GM12891 (cell line): ENCODE measurements at regions not wholly inside any gene's neighbourhood (a gene's known extent, or its start where the extent isn't known, plus 50 kb on each side); places are given as distances from the start of the nearest gene placed in this dataset.

Source experiments
- PAX5 ChIP-seq: IDR thresholded peaks from 2 replicates; pipeline ENCODE4 v1.6.1; 2011; ENCODE audit warnings: low read length, moderate library complexity, mild to moderate bottlenecking; ENCODE audit not compliant: insufficient read depth, severe bottlenecking
- POLR2A ChIP-seq: IDR thresholded peaks from 2 replicates; pipeline ENCODE4 v1.6.1; 2011; ENCODE audit warnings: low read depth, low read length, control low read depth
- POU2F2 ChIP-seq: IDR thresholded peaks from 2 replicates; pipeline ENCODE4 v1.6.1; 2011; ENCODE audit warnings: low read depth, mild to moderate bottlenecking, control low read depth, low read length, moderate library complexity

DNA sequence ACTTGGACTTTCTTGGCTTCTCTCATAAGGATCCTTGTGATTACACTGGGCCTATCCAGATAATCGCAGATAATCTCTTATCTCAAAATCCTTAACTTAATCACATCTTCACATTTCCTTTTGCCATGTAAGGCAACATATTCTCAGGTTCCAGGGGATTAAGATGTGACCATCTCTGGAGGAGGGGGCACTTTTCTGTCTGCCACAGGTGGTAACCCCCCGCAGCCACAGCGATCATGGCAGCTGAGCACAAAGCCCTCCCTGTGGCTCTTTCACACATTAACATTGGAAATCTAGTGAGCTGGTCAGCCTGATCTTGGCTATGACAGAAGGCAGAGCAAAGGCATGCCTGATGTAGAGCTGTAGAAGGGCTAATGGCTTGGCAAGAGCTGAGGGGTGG lies 69.1 kb upstream of the CD82 start:
- TF ChIP-seq POLR2A (no peak), PAX5 (no peak), POU2F2 (no peak)
